WTC11 (cell line): ENCODE measurements at regions not wholly inside any gene's neighbourhood (a gene's known extent, or its start where the extent isn't known, plus 50 kb on each side); places are given as distances from the start of the nearest gene placed in this dataset.

Source experiments
- ARID4B ChIP-seq: sonication (generic); formaldehyde crosslinking; IDR thresholded peaks from 2 replicates; pipeline ENCODE4 v1.8.0; 2023; ENCODE audit warnings: missing genetic modification reagents, mild to moderate bottlenecking, borderline replicate concordance
- ATF1 ChIP-seq: sonication (generic); formaldehyde crosslinking; IDR thresholded peaks from 2 replicates; pipeline ENCODE4 v1.8.1; 2023; ENCODE audit warnings: mild to moderate bottlenecking, moderate library complexity, missing genetic modification reagents
- CREB1 ChIP-seq: sonication (generic); formaldehyde crosslinking; IDR thresholded peaks from 2 replicates; pipeline ENCODE4 v1.8.0; 2023; ENCODE audit warnings: mild to moderate bottlenecking, missing genetic modification reagents
- CREM ChIP-seq: sonication (generic); formaldehyde crosslinking; IDR thresholded peaks from 2 replicates; pipeline ENCODE4 v1.8.1; 2022; ENCODE audit warnings: mild to moderate bottlenecking, missing genetic modification reagents, moderate library complexity
- CTCF ChIP-seq: fragments of 200-600 bp; IDR thresholded peaks from 2 replicates; pipeline ENCODE4 v1.8.0; 2022; ENCODE audit warnings: antibody characterized with exemption
- E2F1 ChIP-seq: sonication (generic); formaldehyde crosslinking; IDR thresholded peaks from 2 replicates; pipeline ENCODE4 v1.8.0; 2022; ENCODE audit warnings: mild to moderate bottlenecking, missing genetic modification reagents
- FOXJ3 ChIP-seq: sonication (generic); formaldehyde crosslinking; IDR thresholded peaks from 2 replicates; pipeline ENCODE4 v1.9.0; 2021; ENCODE audit warnings: missing genetic modification reagents, mild to moderate bottlenecking, borderline replicate concordance
- FOXK1 ChIP-seq: sonication (generic); formaldehyde crosslinking; IDR thresholded peaks from 2 replicates; pipeline ENCODE4 v1.8.0; 2022; ENCODE audit warnings: mild to moderate bottlenecking, moderate library complexity, missing genetic modification reagents
- FOXP1 ChIP-seq: sonication (generic); formaldehyde crosslinking; IDR thresholded peaks from 2 replicates; pipeline ENCODE4 v1.8.0; 2022; ENCODE audit warnings: missing genetic modification reagents, mild to moderate bottlenecking, moderate library complexity, borderline replicate concordance
- JAZF1 ChIP-seq: fragments of 250-450 bp; sonication (Bioruptor Pico); IDR thresholded peaks from 2 replicates; pipeline ENCODE4 v1.9.0; 2021; ENCODE audit warnings: moderate library complexity, mild to moderate bottlenecking, inconsistent platforms
- SP1 ChIP-seq: sonication (generic); formaldehyde crosslinking; conservative IDR thresholded peaks from 2 replicates; pipeline ENCODE4 v1.8.1; 2022; ENCODE audit warnings: missing genetic modification reagents
- TCF7 ChIP-seq: sonication (generic); formaldehyde crosslinking; IDR thresholded peaks from 2 replicates; pipeline ENCODE4 v1.8.0; 2022; ENCODE audit warnings: mild to moderate bottlenecking, low read depth, missing genetic modification reagents, moderate library complexity
- TP53 ChIP-seq: sonication (generic); formaldehyde crosslinking; IDR thresholded peaks from 2 replicates; pipeline ENCODE4 v1.8.1; 2023; ENCODE audit warnings: mild to moderate bottlenecking, missing genetic modification reagents
- ZNF263 ChIP-seq: sonication (generic); formaldehyde crosslinking; IDR thresholded peaks from 2 replicates; pipeline ENCODE4 v1.8.1; 2022; ENCODE audit warnings: low read depth, mild to moderate bottlenecking, moderate library complexity, missing genetic modification reagents

GRCh38 chrX:40444798-40445496 is 135.8 kb upstream of the ATP6AP2 start:
- no peak for TF ChIP-seq ZNF263 (CRISPR knock-in tag)
- TF ChIP-seq CTCF, result no peak
- TF ChIP-seq FOXJ3, result no peak
- no peak for TF ChIP-seq SP1 (CRISPR knock-in tag)
- TF ChIP-seq CREB1 (CRISPR knock-in tag), result no peak
- no peak for TF ChIP-seq TCF7 (CRISPR knock-in tag)
- TF ChIP-seq FOXK1 (CRISPR knock-in tag), result no peak
- TF ChIP-seq JAZF1 (CRISPR knock-in tag), result no peak
- TF ChIP-seq FOXP1 (CRISPR knock-in tag), result no peak
- no peak for TF ChIP-seq TP53 (CRISPR knock-in tag)
- TF ChIP-seq E2F1 (CRISPR knock-in tag), result no peak
- TF ChIP-seq ARID4B (CRISPR knock-in tag), result no peak
- TF ChIP-seq ATF1, result no peak
- TF ChIP-seq CREM (CRISPR knock-in tag), result no peak
